H1 (cell line): ENCODE measurements at regions not wholly inside any gene's neighbourhood (a gene's known extent, or its start where the extent isn't known, plus 50 kb on each side); places are given as distances from the start of the nearest gene placed in this dataset.

ENCODE experiments used
- CTCF ChIA-PET: fragments of 300-600 bp; sonication (Branson Sonifier 250); formaldehyde crosslinking; loops from one replicate; lab custom pipeline; 2021; ENCODE audit not compliant: partially characterized antibody; lab: Charles Lee
- POLR2A ChIA-PET: fragments of 300-600 bp; sonication (Branson Sonifier 250); formaldehyde crosslinking; loops from one replicate; lab custom pipeline; 2021; ENCODE audit warnings: inconsistent platforms; ENCODE audit not compliant: partially characterized antibody; lab: Charles Lee
- DNase-seq, 2 experiments: peaks; one replicate each; pipeline versions ENCODE4 v3.0.0 to v3.0.0-alpha.2; 2010 to 2022; ENCODE audit warnings: low spot score in 2 of 2, low read depth in 1 of 2, mixed read lengths in 1 of 2
- FAIRE-seq: peaks from 2 replicates; lab custom pipeline; 2011; peaks lifted over from hg19 to GRCh38; lab: Jason Lieb, UNC
- H2AFZ ChIP-seq: 2 replicates; pipeline ENCODE4 v1.8.1; 2012; ENCODE audit warnings: low read length, inconsistent platforms
- H2AK5ac ChIP-seq: 2 replicates; pipeline ENCODE4 v1.6.1; 2013; ENCODE audit warnings: low read depth, low read length
- H2BK120ac ChIP-seq: replicated peaks from 2 replicates; pipeline ENCODE3; 2013; ENCODE audit warnings: low read depth, low read length, inconsistent platforms
- H2BK12ac ChIP-seq: 2 replicates; pipeline ENCODE4 v1.6.1; 2013; ENCODE audit warnings: low read depth, low read length
- H2BK15ac ChIP-seq: 2 replicates; pipeline ENCODE4 v1.6.1; 2013; ENCODE audit warnings: low read length
- H2BK20ac ChIP-seq: 2 replicates; pipeline ENCODE4 v1.6.1; 2013; ENCODE audit warnings: low read length
- H2BK5ac ChIP-seq: 2 replicates; pipeline ENCODE4 v1.6.1; 2013; ENCODE audit warnings: low read depth, low read length
- H3K14ac ChIP-seq: 2 replicates; pipeline ENCODE4 v1.6.1; 2013; ENCODE audit warnings: inconsistent platforms; ENCODE audit not compliant: insufficient read length
- H3K18ac ChIP-seq: 2 replicates; pipeline ENCODE4 v1.6.1; 2013; ENCODE audit warnings: low read length; ENCODE audit errors: extremely low read depth
- H3K23ac ChIP-seq: 2 replicates; pipeline ENCODE4 v1.6.1; 2013; ENCODE audit warnings: inconsistent platforms; ENCODE audit not compliant: insufficient read length
- H3K23me2 ChIP-seq: 2 replicates; pipeline ENCODE4 v1.6.1; 2013; ENCODE audit warnings: low read depth, low read length
- H3K27ac ChIP-seq: 2 replicates; pipeline ENCODE4 v1.6.1; 2011; ENCODE audit warnings: low read depth, low read length, inconsistent platforms
- H3K27me3 ChIP-seq, 4 experiments: replicated peaks in 1 of 4; 1 replicate in 1 of 4; 2 replicates in 3 of 4; pipeline versions ENCODE4 v1.6.1 to v1.8.1; 2011 to 2013; ENCODE audit warnings: low read length in 3 of 4, mild to moderate bottlenecking in 3 of 4, inconsistent platforms in 2 of 4, mixed read lengths in 2 of 4, moderate library complexity in 1 of 4; ENCODE audit not compliant: control insufficient read depth in 3 of 4, insufficient read depth in 3 of 4; ENCODE audit errors: extremely low read depth in 1 of 4
- H3K36me3 ChIP-seq, 4 experiments: 2 replicates each; pipeline versions ENCODE4 v1.6.1 to v1.8.1; 2011 to 2013; ENCODE audit warnings: mild to moderate bottlenecking in 4 of 4, low read length in 3 of 4, moderate library complexity in 2 of 4, control low read depth in 1 of 4, inconsistent platforms in 1 of 4; ENCODE audit not compliant: insufficient read depth in 4 of 4, control insufficient read depth in 2 of 4
- H3K4ac ChIP-seq: replicated peaks from 2 replicates; pipeline ENCODE3; 2013; ENCODE audit warnings: low read length, low read depth, mixed read lengths, inconsistent platforms; ENCODE audit not compliant: insufficient read length
- H3K4me1 ChIP-seq, 4 experiments: replicated peaks in 1 of 4; 1 replicate in 1 of 4; 2 replicates in 3 of 4; pipeline versions ENCODE4 v1.6.1 to v1.8.1; 2011 to 2013; ENCODE audit warnings: low read length in 3 of 4, inconsistent platforms in 2 of 4, mixed read lengths in 1 of 4; ENCODE audit not compliant: insufficient read depth in 4 of 4, control insufficient read depth in 3 of 4
- H3K4me2 ChIP-seq, 2 experiments: 2 replicates each; pipeline versions ENCODE4 v1.6.1 to v1.8.1; 2011 to 2013; ENCODE audit warnings: low read depth in 2 of 2, low read length in 2 of 2, control low read depth in 1 of 2, inconsistent platforms in 1 of 2, mild to moderate bottlenecking in 1 of 2; ENCODE audit not compliant: insufficient read depth in 1 of 2
- H3K4me3 ChIP-seq, 4 experiments: fragments of 200-600, 300-600 bp in 1 of 4; sonication (generic), shearing (Covaris generic), sonication (Bioruptor Twin) in 1 of 4; 2 replicates each; pipeline versions ENCODE4 v1.5.1 to v1.8.1; 2011 to 2016; ENCODE audit warnings: low read length in 4 of 4, low read depth in 3 of 4, control low read depth in 2 of 4, inconsistent platforms in 2 of 4, mild to moderate bottlenecking in 2 of 4, mixed read lengths in 1 of 4, moderate library complexity in 1 of 4; ENCODE audit not compliant: insufficient read depth in 2 of 4; ENCODE audit errors: extremely low read depth in 1 of 4
- H3K56ac ChIP-seq: replicated peaks from 2 replicates; pipeline ENCODE3; 2013; ENCODE audit warnings: low read depth, mild to moderate bottlenecking, mixed read lengths, low read length, inconsistent platforms; ENCODE audit not compliant: insufficient read length
- H3K79me1 ChIP-seq: 2 replicates; pipeline ENCODE4 v1.6.1; 2013; ENCODE audit warnings: low read depth, low read length, control low read depth
- H3K79me2 ChIP-seq, 2 experiments: 2 replicates each; pipeline versions ENCODE4 v1.6.1 to v1.8.1; 2012 to 2013; ENCODE audit warnings: low read length in 2 of 2, mild to moderate bottlenecking in 2 of 2, inconsistent platforms in 1 of 2; ENCODE audit not compliant: insufficient read depth in 2 of 2, control insufficient read depth in 1 of 2
- H3K9ac ChIP-seq, 4 experiments: replicated peaks in 1 of 4; 1 replicate in 1 of 4; 2 replicates in 3 of 4; pipeline versions ENCODE4 v1.6.1 to v1.8.1; 2011 to 2013; ENCODE audit warnings: low read depth in 3 of 4, low read length in 3 of 4, control low read depth in 2 of 4, mild to moderate bottlenecking in 2 of 4, moderate library complexity in 2 of 4, inconsistent platforms in 1 of 4; ENCODE audit errors: extremely low read depth in 1 of 4
- H3K9me3 ChIP-seq, 2 experiments: 2 replicates each; pipeline versions ENCODE4 v1.6.1 to v1.8.1; 2012 to 2013; ENCODE audit warnings: mild to moderate bottlenecking in 2 of 2, moderate library complexity in 2 of 2, control low read depth in 1 of 2, inconsistent platforms in 1 of 2, low read depth in 1 of 2, low read length in 1 of 2, mixed read lengths in 1 of 2; ENCODE audit not compliant: insufficient read depth in 2 of 2
- H4K20me1 ChIP-seq, 2 experiments: replicated peaks in 1 of 2; 2 replicates each; pipeline versions ENCODE3 to v1.8.1; 2011 to 2013; ENCODE audit warnings: inconsistent platforms in 2 of 2, low read length in 2 of 2, mild to moderate bottlenecking in 1 of 2; ENCODE audit not compliant: insufficient read depth in 2 of 2, control insufficient read depth in 1 of 2
- H4K5ac ChIP-seq: 2 replicates; pipeline ENCODE4 v1.6.1; 2013; ENCODE audit warnings: low read length, low read depth, mixed read lengths, inconsistent platforms; ENCODE audit not compliant: insufficient read length
- H4K8ac ChIP-seq: 2 replicates; pipeline ENCODE4 v1.8.0; 2013; ENCODE audit warnings: mild to moderate bottlenecking, moderate library complexity, low read length, inconsistent platforms; ENCODE audit not compliant: insufficient read depth; ENCODE audit errors: extremely low read depth
- H4K91ac ChIP-seq: replicated peaks from 2 replicates; pipeline ENCODE3; 2013; ENCODE audit warnings: low read length, mixed read lengths, inconsistent platforms; ENCODE audit not compliant: insufficient read length
- SIX5 ChIP-seq: IDR thresholded peaks from 2 replicates; pipeline ENCODE4 v1.6.1; 2011; ENCODE audit warnings: mild to moderate bottlenecking, low read depth, low read length
- WGBS, 2 experiments: shearing (Covaris generic) in 1 of 2; methylation state at CpG; one replicate each; pipeline versions ENCODE4 v1.1.6 to v1.1.7; 2013 to 2015; ENCODE audit warnings: low lambda C conversion rate in 2 of 2, mixed read lengths in 2 of 2, inconsistent platforms in 1 of 2, low coverage in 1 of 2, missing lambda C conversion rate in 1 of 2; ENCODE audit not compliant: insufficient replicate concordance in 2 of 2, insufficient coverage in 1 of 2, insufficient read length in 1 of 2; ENCODE audit errors: extremely low coverage in 1 of 2, missing lambda C conversion rate in 1 of 2; 5-methylcytosine and 5-hydroxymethylcytosine counted together

DNA sequence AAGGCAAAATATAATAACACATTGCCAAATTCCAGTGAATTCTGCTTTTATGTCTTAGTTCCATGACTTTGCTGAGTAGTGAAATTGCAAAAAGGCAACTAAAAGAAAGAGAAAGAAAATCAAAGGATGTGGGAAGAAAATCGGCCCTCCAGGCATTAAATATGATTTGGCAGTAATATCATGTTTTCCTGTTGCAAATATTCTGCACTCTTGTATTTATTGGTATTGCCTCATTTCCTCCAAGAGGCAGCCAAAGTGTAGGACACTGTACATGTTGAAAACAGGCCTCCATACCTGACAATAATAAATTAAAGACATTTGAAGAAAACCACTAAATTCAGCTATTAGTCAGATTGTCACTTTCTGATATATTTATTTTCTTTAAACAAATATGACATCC is 460.0 kb upstream of the NOX3 start:
- Histone ChIP-seq H4K91ac (no peak overlapping the region), H2AK5ac (no peak overlapping the region), H3K14ac (no peak overlapping the region), H2BK120ac (no peak overlapping the region), H4K5ac (no peak overlapping the region), H2BK5ac (no peak overlapping the region), H3K18ac (no peak overlapping the region), H3K36me3 (no peaks in the 10 kb centered on the region), H3K4me2 (no peak overlapping the region), H3K27ac (no peak overlapping the region), H4K8ac (no peak overlapping the region), H3K23ac (no peak overlapping the region), H3K56ac (no peak overlapping the region), H3K23me2 (no peaks in the 10 kb centered on the region), H3K9ac (no peak overlapping the region), H2BK12ac (no peak overlapping the region), H3K79me2 (no peaks in the 10 kb centered on the region), H3K79me1 (no peaks in the 10 kb centered on the region), H3K27me3 (no peaks in the 10 kb centered on the region), H2BK15ac (no peak overlapping the region), H3K4ac (no peak overlapping the region), H3K9me3 (no peaks in the 10 kb centered on the region), H2BK20ac (no peak overlapping the region), H3K4me1 (no peaks in the 10 kb centered on the region), H3K4me3 (no peak overlapping the region), H2AFZ (no peak overlapping the region), H4K20me1 (no peaks in the 10 kb centered on the region)
- DNase-seq, result no peak
- CTCF ChIA-PET, result no interaction called here
- WGBS, 2 experiments, result 91% methylated on average over 1 of the region's 1 CpG; no CpG with 5 or more reads in 1 of the 2 experiments
- no peak for FAIRE-seq
- POLR2A ChIA-PET, result no interaction called here
- no peak for TF ChIP-seq SIX5
